Choroid plexus epithelial cell (primary cell): ENCODE measurements at regions not wholly inside any gene's neighbourhood (a gene's known extent, or its start where the extent isn't known, plus 50 kb on each side); places are given as distances from the start of the nearest gene placed in this dataset.

Source experiments
- DNase-seq: peaks from one replicate; pipeline ENCODE4 v3.0.0-alpha.2; 2010; ENCODE audit warnings: low read depth
- H3K4me3 ChIP-seq: 2 replicates; pipeline ENCODE4 v1.5.1; 2011; ENCODE audit warnings: low read depth, mild to moderate bottlenecking, control low read depth, low read length, moderate library complexity
- TF ChIP-seq, protein P1 (sequence below): conservative IDR thresholded peaks from 2 replicates; pipeline ENCODE4 v1.5.1; 2011; ENCODE audit warnings: low read depth, mild to moderate bottlenecking, control low read depth, inconsistent platforms, low read length, moderate library complexity

DNA sequence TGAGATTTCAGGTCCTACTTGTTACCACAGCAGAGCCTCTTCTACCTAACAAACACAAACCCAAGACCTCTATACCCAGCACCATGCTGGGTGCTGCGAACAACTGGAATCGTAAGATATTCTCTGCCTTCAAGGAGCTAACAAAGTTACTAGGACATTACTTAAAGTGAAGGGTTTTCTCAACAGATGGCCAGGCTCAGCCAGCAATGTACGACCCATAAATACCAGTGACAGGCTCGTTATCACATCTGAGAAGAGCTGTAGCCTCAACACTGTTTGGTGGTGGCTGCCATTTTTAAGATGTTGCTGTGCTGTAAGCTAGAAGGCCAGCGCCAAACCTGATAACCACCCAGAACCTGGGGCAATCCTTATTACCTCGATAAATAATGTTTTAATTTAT lies 406.5 kb downstream of the KIF16B start:
- no peak overlapping the region for H3K4me3 ChIP-seq
- TF ChIP-seq, protein P1, sequence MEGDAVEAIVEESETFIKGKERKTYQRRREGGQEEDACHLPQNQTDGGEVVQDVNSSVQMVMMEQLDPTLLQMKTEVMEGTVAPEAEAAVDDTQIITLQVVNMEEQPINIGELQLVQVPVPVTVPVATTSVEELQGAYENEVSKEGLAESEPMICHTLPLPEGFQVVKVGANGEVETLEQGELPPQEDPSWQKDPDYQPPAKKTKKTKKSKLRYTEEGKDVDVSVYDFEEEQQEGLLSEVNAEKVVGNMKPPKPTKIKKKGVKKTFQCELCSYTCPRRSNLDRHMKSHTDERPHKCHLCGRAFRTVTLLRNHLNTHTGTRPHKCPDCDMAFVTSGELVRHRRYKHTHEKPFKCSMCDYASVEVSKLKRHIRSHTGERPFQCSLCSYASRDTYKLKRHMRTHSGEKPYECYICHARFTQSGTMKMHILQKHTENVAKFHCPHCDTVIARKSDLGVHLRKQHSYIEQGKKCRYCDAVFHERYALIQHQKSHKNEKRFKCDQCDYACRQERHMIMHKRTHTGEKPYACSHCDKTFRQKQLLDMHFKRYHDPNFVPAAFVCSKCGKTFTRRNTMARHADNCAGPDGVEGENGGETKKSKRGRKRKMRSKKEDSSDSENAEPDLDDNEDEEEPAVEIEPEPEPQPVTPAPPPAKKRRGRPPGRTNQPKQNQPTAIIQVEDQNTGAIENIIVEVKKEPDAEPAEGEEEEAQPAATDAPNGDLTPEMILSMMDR = no peak
- no peak for DNase-seq

DNA sequence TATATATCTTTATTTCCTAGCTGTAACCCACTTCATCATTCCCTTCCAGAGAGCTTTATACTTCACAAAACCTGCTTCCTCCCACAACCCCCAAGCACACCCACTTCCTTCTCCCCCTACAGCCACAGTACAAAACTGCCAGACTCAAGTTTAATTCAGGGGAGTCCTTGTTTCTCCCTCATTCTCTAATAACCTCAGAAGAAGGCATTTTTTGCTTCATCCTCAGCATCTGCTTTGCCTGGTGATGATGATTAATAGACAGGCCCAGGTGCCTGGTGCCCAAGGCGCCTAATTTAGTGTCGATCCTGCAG lies 414.3 kb downstream of the KIF16B start:
- TF ChIP-seq, protein P1 = no peak
- DNase-seq = no peak
- H3K4me3 ChIP-seq = no peak overlapping the region

DNA sequence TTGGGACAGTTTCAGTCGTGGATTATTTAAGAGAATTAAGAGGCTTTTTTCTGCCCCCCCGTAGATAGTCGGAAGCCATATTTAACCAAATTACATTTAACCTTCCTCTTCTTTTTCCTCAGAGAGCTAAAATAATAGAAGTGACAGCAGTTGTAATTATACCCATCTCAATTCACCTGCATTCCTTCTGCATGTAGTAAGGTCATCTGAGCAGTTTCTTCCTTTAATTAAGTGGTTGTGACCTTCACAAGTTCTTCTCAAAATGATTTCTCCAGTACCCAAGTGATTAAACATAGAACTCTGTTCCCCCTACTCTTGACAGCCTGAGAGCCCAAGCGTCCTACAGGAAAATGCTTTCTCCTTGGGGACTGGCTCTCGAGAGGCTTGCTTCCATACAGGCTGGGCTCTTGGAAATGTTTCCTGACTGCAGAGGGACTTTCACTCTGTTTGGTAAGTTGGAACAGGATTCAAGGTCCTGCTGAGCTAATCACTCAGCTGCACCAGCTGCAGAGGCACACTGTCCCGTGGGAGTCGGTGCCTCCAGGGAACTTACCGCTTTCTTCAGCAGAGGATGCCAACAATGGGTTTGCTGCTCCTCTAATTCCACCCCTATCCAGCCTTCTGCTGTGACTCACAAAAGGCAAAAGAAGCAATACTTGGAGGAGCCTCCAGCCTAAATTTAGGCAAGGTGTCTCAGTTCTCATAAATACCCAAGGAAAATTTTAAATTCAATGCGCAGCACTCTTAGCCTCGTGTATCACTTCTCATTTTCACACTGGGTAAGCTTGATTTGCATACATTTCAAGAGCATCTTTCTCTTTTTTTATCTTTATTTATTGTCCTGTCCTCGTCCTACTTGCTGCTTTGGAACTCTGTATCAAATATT lies 414.9 kb downstream of the KIF16B start:
- H3K4me3 ChIP-seq = no peak overlapping the region
- TF ChIP-seq, protein P1 = no peak
- no peak for DNase-seq

DNA sequence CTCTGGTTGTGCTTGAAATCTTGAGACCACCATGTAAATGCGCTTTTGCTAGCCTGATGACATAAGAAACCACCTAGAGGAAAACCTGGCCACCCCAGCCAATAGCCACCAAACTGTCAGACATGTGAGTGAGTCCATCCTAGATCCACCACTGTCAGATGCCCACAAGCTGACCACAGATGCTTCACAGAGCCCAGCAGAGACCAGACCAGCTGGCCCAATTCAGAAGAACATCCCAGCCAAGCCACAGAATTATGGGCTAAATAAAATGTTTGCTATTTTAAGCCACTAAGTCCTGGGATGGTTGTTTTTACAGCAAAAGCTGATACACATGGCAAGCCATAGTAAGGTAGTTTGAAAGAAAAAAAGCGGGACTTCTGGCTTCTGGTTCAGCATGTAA lies 425.3 kb downstream of the KIF16B start:
- no peak overlapping the region for H3K4me3 ChIP-seq
- TF ChIP-seq, protein P1 = no peak
- no peak for DNase-seq

DNA sequence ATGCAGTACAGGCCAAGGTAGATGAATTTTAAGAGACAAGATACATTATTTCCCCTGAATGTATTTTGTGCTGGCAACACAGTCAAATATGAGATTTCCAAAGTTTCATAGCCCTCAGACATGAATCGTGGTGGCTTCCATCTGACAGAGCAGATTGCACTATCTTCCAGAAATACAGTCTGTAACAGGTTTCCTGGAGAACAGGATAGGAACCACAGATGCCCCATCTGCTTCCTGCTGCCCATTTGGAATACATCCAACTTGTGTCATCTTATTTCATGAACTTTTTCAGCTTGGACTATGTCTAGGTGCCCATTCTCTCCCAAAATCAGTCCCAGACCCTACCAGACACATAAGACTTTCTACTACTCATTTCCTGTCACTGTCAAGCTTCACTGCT lies 426.0 kb downstream of the KIF16B start:
- no peak overlapping the region for H3K4me3 ChIP-seq
- no peak for DNase-seq
- TF ChIP-seq, protein P1 = no peak

DNA sequence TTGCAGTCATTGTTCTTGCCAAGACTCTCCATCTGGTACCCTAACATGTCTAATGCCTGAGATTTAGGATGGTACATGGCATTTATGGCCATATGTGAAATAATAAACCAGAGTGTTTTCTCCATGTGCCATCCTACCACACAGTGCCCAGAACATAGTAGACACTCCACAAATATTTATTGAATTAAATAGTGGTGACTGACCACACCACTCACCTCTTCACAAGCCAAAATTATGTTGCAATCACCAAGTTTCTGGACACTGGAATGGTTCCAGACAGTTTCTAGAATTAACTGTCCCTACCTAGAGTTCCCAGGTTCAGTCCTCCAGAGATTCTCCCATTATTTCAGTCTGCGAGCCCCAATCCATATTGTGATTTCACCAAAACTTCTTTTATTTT lies 427.3 kb downstream of the KIF16B start:
- no peak for DNase-seq
- no peak overlapping the region for H3K4me3 ChIP-seq
- TF ChIP-seq, protein P1 = no peak

DNA sequence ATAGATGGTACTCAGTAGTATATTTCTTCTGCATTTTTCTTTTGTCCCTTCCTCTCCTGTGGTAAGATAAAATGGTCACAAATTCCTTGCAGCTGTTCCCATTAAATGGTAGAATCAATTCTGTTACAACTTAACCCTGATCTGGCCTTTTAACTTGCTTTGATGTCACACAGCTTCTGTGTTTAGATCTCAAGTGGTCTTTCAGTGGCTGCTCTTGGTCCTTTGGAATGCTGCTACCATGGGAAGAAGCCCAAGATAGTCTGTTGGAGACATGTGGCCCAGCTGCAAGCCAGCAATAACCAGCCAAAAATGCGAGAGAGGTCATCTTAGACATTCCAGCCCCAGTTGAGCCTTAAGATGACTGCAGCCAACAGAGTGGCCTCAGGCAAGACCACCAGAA lies 429.7 kb downstream of the KIF16B start:
- TF ChIP-seq, protein P1 = no peak
- no peak overlapping the region for H3K4me3 ChIP-seq
- no peak for DNase-seq
